ENCODE measurements at regions not wholly inside any gene's neighbourhood (a gene's known extent, or its start where the extent isn't known, plus 50 kb on each side); places are given as distances from the start of the nearest gene placed in this dataset.
"Not testable (repeated sequence)": the region's sequence is repeated elsewhere in the genome, so short reads cannot be mapped to it uniquely, and the experiment has no call there.

DNA sequence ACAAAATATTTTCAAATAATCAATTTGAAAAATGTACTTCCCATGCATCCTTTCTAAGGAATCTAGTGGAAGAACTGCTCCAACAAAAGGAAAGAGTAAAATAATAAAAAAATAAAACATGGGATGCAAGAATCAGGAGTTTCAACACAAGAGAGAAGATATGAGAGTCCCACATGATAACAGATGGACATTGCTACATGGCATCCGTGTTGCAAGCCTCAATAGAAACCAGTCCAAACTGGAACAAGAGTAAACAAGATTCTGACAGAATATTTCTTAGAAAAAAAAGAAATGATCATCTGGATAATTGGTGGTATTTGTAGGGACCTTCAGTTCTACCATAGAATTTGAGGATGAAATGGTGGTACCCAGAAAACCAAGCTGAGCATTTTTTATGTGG is 186.8 kb downstream of the FRK start:
- DNase-seq: no peak

DNA sequence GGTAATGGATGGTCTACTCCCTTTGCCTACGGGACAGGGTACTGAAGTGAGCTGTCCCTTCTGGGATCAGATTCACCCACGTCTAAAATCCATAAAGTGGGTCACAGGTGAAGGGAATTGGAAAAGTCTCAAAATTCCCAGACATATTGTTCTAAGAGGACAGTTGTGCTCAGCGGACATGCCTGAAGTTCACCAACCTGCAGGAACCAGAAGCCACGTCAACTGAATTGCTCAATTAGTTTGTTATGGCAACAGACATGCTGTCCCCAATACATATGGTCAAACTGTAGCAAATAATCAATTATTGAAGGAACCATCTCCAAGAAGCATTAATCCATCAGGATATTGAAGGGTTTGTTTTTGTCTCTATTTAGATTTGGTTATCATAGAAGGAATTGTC is 190.2 kb downstream of the FRK start:
- no peak for DNase-seq

DNA sequence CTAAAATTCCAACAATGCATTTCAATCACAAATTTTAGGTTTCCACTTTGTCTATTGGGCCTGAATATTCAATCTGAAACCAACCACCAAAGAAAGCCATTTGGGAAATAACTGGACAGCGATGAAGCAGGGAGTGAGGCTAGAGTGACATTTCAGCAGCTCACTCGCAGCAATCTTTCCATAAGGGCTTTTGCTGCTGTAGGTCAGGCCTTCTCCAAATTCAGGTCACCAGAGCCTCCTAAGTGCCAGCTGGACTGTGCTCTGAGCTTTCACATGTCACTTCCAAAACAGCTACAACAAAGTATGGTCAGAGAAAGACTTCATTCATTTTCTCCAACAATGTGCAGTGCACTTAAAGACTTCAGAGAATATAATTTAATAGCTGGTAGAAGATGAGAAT is 194.8 kb downstream of the FRK start:
- DNase-seq: no peak

DNA sequence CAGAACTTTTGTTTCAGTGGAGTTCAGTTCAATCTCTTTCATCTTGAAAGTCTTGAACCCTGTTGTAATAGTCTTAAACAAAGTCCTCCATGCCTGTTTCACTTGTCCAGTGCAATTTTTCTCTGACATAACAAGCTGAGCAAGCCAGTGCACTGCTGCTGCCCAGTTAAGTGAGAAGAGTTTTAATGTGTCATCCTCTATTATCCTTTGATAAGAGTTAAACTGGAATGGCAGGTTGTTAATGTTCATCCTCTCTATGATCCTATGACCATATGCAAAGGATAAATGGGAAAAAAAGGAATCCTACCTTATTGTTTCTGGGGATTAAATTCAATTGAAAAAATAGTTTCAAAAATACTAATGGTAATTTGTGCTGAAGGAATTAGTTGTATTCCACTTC is 197.5 kb downstream of the FRK start:
- no peak for DNase-seq

DNA sequence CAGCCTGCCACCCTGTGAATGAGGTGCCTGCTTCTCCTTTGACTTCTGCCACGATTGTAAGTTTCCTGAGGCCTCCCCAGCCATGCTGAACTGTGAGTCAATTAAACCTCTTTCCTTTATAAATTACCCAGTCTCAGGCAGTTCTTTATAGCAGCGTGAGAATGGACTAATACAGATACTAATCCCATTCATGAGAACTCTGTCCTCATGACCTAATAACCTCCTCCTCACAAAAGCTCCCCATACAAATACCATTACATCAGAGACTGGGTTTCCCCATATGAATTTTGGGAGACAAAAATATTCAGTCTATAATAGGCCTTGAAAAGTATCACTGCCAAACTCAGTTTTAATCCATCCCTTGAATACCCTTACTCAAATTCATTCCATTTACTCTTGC is 199.0 kb downstream of the FRK start:
- DNase-seq: not testable (repeated sequence)

DNA sequence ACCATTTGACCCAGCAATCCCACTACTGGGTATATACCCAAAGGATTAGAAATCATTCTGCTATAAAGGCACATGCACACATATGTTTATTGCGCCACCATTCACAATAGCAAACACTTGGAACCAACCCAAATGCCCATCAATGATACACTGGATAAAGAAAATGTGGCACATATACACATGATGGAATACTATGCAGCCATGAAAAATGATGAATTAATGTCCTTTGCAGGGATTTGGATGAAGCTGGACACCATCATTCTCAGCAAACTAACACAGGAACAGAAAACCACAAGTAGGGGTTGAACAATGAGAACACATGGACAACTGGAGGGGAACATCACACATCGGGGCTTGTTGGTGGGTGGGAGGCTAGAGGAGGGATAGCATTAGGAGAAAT is 201.1 kb downstream of the FRK start:
- DNase-seq: not testable (repeated sequence)

DNA sequence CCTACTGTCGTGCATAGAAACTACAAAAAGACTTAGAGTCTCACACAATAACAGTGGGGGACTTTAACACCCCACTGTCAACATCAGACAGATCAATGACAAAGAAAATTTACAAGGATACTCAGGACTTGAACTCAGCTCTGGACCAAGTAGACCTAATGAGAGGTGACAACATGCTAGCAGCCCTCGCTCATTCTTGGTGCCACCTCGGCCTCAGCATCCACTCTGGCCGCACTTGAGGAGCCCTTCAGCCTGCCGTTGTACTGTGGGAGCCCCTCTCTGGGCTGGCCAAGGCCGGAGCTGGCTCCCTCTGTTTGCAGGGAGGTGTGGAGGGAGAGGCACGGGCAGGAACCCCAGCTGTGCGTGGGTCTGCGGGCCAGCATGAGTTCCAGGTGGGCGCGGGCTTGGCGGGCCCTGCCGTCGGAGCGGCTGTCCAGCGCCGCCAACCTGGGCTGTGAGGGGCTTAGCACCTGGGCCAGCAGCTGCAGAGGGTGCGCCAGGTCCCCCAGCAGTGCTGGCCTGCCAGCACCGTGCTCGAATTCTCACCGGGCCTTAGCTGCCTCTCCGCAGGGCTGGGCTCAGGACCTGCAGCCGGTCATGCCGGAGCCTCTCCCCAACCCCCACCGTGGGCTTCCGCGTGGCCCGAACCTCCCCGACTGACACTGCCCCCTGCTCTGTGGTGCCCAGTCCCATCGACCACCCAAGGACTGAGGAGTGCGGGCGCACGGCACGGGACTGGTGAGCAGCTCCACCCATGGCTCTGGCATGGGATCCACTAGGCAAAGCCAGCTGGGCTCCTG is 205.6 kb downstream of the FRK start:
- no peak for DNase-seq

DNA sequence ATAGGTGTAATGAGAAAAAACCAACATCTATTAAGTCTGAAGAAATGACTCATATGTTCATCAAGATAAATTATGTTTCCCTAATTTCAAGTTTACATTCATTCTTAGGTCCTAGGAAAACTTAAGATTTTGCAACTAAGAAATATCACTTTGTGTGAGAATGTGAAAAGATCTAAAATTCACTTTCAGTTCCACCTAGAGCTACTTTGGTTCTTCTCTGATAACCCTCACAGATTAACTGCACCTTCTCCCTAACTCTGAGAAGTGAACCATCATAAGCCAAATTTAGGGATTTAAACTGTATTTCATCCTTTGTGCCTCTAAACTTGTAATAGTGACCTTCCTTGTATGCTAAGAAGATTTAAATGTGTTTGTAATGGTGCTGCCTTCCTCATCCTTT is 213.0 kb downstream of the FRK start:
- DNase-seq: no peak

DNA sequence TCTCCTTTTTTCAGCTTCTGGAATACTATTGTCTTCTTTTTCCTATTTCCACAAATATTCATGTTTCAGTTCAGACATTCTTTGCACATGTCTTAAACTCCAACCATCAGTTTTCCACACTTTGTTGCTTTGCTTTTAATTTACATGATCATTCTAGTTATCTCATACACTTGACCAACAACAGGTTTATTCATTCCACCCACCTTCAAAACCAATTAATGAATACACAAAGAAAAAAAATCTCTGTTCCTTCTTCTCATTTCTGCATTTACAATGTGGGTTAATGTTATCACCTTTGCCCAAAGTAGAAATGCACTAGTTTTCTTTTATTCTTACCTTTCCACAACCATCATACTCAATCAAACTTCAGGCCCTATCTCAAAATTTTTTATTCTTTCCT is 216.7 kb downstream of the FRK start:
- no peak for DNase-seq

DNA sequence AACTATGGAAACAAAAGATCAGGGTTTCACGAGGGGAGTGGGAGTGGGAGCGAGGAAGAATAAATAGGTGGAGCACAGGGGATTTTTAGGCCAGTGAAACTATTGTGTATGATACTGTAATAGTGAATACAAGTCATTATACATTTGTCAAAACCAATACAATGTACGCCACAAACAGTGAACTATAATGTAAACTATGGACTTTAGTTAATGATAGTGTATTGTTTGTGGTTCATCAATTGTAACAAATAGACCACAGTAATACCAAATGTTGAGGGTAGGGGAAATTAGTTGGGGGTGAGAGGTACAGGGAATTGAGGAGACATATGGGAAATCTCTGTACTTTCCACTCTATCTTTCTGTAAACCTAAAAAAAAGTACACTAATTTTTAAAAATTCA is 218.4 kb downstream of the FRK start:
- no peak for DNase-seq

DNA sequence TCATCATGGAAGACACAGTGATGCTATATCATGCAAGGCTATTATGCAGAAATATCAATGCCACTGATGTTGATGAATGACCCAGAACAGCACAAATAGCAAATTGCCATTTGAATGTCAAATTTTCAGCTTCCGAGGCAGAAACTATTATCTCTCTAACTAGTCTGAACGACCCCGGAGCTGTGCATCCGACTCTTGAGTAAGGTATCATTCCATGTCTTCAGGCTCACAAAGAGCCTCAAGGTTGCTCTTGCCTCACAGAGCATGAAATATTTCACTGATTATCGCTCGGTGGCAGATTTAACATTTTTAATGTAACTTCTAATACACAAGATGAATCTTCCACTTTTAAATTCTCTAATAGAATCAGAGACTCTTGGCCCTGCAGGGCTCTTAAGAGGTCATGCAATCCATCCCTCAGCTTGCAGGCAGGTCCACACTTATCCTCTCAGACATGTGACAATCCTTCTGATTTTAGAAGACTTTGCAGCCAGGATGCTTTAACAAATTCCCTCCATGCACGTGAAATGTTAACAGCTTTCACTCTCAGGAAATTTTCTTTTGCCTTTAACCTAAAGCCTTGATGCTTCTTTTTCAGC is 221.0 kb downstream of the FRK start:
- DNase-seq: no peak

DNA sequence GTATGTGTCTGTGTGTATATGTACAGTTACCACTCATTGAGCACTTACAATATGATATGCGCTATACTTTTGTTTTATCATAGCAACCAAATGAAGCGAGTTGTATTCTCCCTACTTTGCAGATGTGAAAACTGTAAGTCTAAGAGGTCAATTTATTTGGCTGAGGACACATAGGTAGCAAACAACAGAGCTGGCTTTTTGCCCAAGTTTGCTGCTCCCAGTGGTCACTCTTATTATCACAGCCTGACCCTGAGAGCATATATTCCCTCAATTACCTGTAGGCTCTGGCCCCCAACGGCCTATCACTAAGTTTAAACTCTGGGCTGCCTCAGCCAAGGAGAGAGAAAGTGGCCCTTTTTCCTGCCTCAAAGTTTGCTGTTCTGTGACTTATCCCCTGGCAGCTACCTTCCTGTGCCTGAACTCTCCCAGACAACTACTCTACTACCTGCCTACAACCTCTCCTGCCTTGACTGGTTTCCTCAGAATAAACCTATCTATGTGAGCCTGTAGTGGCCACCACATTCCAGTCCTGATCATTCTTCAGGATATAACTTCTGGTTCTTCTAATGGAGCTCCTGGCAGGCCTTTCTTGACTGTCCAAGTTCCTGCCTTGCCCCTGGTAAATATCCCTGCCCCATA is 221.8 kb downstream of the FRK start:
- peak; percentile 11 for DNase-seq

DNA sequence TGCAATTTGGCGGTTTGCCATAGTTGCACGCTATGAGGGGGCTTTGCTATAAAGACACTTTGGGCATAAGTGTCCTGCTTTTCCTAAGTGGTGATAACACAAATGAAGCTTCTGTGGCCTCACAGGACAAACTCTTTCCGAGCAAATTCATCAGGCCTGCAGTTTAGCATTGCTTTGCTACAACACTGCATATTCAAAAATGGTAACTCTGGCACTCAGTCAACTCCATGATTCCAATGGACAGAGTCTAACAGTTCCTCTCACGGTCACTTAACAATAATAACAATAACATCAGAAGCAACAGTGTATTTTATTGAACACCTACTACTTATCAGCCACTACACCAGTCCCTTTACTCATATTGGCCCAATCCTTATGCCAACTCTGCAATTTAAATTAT is 222.5 kb downstream of the FRK start:
- no peak for DNase-seq

DNA sequence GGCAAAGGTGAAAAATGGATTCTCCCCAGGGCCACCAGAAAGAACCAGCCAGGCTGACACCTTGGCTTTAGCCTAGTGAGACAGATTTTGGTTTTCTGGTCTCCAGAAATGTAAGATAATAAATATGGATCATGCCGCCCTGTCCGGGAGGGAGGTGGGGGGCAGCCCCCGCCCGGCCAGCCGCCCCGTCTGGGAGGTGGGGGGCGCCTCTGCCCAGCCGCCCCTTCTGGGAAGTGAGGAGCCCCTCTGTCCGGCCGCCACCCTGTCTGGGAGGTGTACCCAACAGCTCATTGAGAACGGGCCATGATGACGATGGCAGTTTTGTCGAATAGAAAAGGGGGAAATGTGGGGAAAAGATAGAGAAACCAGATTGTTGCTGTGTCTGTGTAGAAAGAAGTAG is 224.3 kb downstream of the FRK start:
- not testable (repeated sequence) for DNase-seq

DNA sequence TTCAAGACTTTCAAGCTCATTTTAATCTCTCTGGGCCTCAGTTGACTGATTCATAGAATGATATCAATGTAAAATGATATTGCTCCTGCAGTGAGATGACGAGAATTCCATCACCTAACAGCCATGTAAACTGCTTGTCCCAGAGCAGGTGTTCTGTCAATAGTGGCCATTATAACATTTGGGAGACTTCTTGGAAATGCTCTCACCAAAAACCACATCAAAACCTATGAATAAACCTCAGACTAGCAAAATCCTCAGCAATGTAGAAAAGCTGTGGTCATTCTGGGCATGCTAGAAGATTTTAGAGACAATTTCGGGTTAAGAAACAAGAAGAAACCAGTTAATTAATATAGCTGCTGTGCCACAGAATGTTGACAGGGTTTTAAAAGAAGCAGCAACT is 225.4 kb downstream of the FRK start:
- DNase-seq: no peak

DNA sequence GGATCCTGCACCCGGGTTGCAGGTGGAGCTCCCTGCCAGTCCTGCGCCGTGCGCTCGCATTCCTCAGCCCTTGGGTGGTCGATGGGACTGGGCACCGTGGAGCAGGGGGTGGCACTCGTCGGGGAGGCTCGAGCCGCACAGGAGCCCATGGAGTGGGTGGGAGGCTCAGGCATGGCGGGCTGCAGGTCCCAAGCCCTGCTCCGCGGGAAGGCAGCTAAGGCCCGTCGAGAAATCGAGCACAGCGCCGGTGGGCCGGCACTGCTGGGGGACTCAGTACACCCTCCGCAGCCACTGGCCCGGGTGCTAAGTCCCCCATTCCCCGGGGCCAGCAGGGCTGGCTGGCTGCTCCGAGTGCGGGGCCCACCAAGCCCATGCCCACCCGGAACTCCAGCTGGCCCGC is 226.1 kb downstream of the FRK start:
- DNase-seq: not testable (repeated sequence)

DNA sequence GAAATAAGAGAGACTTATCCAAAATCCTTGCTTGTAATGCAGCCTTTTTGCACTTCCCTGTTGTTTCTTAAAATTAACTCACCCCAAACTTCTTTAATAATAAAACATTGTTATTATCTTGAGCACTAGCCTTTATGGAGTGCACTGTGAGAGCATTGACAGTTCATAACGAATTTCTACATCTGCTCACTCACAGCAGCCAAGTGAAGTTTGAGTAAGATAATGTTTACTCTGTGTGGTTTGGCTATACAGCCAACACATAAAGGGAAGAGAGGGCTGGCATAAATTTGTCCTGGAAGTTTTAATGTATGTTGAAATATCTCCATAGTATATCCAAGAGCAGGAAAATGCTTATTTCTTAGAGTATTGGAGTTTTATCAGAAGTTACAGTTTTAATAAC is 227.9 kb downstream of the FRK start:
- peak; percentile 29 for DNase-seq

DNA sequence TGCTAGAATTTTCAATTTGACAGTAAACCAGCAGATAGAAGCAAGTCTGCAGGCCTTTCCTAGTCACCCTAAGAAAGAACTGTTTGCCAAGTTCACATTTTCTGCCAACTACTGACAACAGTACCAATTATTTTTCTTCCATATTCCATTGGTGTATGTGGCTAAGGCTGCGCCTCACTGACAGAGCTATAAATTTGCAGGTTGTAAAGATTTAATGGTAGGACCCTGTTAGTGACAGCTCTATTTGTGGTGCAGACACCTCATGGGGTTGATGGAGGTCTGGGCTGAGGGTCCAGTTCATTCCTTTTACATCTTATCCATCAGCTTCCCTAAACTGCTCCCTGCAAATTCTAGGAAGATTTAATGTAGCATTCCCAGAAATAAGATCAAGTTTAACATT is 228.5 kb downstream of the FRK start:
- no peak for DNase-seq

DNA sequence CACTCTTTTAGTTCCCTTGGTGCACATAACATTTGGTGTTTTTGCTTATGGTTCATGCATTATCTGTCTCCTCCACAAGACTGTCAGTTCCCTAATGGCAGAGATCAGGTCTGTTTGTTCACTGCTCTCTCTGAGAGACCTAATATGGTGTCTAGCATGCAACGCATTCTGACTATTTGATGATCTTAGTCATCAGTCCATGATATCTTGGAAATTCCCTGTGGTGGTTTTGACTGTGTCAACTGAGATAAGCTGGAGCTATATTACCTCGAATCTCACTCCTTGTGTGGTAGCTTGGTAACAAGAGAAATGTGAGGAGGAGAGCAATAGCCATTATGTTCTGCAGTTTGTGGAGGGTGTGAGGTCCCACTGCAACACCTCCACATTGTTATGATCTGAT is 229.8 kb downstream of the FRK start:
- no peak for DNase-seq

DNA sequence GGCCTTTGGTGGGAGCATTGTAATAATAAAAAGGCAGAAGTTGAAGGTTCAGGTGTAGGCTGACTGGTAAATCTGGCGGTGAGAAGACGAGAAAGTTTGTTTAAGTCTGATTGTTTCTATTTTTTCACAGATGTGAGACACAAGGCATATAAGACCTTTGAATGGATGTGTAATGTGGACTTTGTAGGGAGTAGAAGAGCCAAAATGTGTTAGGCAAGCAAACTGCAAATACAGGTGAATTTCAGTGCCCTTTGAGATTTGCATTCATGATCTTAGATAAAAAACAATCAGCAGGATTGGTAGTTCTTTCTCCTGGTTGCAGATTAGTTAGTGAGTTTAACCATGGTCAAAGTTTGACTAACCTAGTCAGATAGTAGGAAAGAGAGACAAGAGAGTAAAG is 238.9 kb downstream of the FRK start:
- no peak for DNase-seq

DNA sequence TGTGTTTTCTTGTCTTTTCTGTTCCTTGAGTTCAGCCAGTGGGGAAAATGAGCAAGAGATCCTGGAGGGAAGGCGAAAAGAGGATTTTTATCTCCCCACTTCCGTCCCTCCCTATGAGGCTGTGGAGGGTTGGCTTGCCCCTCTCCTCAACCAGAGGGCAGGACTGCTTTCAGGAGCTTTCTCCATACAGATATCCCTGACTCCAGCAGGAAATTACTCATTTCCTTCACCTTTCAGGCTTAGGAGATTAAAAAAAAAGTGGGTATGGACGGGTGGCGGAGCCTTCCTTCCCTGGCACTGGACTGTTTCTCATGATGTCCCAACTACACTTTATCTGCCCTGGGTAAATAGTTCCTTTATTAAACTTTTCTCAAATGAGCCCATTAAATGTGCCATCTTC is 241.2 kb downstream of the FRK start:
- DNase-seq: no peak

DNA sequence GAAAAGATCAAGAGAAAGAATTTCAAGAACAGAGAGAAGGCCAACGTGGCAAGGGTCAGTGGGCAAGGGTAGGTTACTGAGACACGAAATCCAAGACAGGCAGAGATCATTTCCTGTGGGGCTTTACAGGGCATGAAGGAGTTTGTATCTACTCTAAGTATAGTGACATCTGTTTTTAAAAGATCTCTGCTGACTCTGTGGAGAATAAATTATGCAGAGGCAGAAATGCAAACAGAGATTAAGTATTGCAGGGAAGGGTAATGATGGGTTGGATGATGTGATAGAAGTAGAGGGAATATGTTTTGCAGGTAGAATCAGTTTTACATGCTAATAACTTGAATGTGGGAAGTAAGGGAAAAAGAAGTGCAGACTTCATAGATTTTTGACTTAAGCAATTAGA is 243.5 kb downstream of the FRK start:
- no peak for DNase-seq

DNA sequence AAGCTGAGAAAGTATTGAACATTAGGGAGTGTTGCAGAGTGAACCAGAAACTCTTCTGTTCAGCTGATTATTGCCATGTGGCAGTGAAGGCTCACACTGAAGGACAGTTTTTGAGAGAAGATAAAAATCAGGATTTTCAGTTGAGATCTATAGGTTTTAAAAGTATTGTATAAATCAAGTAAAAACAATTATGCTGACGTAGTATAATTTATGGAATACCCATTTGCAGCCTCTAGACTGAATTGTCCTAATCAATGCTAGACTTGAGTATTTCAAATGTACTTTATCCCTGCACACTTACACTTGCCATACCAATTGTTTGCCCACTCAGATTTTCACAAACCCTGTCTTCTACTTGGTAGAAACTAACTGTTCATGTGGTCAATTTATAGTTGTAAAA is 245.8 kb downstream of the FRK start:
- DNase-seq: no peak

DNA sequence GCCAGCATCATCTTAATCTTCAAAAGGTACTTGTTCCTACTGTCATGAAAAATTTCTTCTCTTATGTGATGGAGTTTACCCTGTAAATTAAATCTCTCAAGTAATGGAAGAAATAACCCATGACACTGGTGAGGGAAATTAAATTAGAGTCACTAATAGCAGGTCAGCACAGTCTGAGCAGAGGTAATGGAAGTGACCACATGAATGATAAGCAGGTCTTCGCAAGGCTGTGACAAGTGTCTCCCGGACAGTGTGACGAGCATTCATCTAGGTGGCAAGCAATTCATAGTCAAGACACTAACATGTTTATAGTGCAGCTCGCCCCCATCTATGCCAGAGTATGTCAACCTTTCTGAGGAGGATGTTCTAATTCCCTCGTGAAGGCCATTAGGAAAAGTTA is 249.2 kb downstream of the FRK start:
- DNase-seq: no peak

Data from tongue (tissue), 1 donor.